ENCODE measurements at regions not wholly inside any gene's neighbourhood (a gene's known extent, or its start where the extent isn't known, plus 50 kb on each side); places are given as distances from the start of the nearest gene placed in this dataset.

DNA sequence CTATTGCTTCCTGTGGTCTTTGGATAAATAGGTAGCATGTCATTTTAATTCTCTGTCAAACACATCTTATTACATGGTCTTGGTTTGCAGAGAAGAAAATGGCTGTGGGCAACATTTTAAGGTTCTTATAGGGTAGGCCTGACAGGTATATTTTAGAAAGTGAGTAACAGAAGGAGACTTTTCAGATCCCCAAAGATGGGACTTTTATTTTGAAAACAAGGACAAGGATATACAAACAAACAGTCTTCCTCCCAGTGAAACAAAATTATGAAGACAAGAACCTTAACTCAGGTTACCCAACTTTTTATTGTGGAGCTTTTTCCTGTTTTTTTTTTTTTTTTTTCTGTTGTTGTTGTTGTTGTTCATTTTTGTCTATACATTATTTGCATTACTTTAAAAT lies 916.2 kb downstream of the NTRK3 start:
- DNase-seq (ENCODE audit: extremely low read depth, low read depth), result no peak
- H3K4me3 ChIP-seq (replicated peaks; ENCODE audit: low read depth, low read length), result no peak overlapping the region
- TF ChIP-seq, protein P1, sequence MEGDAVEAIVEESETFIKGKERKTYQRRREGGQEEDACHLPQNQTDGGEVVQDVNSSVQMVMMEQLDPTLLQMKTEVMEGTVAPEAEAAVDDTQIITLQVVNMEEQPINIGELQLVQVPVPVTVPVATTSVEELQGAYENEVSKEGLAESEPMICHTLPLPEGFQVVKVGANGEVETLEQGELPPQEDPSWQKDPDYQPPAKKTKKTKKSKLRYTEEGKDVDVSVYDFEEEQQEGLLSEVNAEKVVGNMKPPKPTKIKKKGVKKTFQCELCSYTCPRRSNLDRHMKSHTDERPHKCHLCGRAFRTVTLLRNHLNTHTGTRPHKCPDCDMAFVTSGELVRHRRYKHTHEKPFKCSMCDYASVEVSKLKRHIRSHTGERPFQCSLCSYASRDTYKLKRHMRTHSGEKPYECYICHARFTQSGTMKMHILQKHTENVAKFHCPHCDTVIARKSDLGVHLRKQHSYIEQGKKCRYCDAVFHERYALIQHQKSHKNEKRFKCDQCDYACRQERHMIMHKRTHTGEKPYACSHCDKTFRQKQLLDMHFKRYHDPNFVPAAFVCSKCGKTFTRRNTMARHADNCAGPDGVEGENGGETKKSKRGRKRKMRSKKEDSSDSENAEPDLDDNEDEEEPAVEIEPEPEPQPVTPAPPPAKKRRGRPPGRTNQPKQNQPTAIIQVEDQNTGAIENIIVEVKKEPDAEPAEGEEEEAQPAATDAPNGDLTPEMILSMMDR (IDR thresholded peaks at IDR 0.05; ENCODE audit: low read depth, low read length, missing control alignments), result no peak

DNA sequence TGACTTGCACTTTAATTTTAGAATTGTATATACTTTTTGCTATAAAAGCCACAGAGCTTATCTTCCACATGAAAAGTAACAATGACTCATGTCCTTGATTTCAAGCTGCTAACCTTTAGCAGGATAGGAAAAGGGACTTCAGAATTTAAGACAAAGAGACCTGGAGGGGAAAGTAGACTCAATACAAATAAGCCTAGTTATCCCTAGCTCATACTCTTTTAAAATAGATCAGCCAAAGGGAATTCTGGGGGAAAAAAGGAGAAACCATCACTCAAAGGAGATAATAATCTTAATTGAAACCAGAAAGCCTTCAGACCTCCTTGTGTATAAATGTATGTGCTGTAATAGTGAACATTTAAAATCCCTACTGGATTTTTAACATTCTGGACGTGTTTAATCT lies 930.3 kb downstream of the NTRK3 start:
- TF ChIP-seq, protein P1 (IDR thresholded peaks at IDR 0.05; ENCODE audit: low read depth, low read length, missing control alignments), result no peak
- DNase-seq (ENCODE audit: extremely low read depth, low read depth), result no peak
- H3K4me3 ChIP-seq (replicated peaks; ENCODE audit: low read depth, low read length), result no peak overlapping the region

DNA sequence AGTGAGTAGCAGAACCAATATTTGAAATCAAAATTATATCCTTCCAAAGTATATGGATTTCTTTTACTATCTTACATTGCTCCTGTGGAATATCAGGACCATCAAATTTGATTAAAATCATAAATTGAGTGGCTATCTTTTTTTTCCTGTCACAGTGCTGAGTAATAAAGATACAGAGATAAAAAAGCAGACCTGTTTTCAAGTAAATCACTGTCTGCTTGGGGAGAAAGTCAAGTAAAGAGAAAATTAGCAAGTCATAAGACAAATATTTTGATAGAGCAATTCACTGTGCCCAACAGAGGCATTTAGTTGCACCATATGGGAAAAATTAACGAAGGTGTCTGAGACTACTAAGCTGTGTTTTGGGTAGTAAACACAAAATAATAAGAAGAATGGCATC lies 933.7 kb downstream of the NTRK3 start:
- no peak overlapping the region for H3K4me3 ChIP-seq (replicated peaks; ENCODE audit: low read depth, low read length)
- TF ChIP-seq, protein P1 (IDR thresholded peaks at IDR 0.05; ENCODE audit: low read depth, low read length, missing control alignments), result no peak
- DNase-seq (ENCODE audit: extremely low read depth, low read depth), result no peak

DNA sequence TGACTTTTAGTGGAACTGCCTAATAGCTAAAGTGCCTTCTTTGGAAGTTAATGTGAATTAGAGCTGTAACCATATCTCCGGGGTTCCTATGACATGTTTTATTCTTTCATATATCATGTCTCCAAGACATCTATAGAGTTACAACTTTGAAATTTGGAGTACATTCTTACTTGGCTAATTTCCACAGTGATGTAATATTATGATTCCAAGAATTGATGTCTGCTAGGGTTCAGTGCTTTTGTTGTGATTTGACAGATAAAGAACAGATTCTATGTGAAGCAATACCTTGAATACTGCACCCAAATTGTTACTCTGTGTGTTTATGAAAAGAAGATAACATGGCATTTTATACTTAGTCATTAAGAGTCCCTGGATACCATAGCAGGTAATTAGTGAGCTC lies 934.3 kb downstream of the NTRK3 start:
- no peak overlapping the region for H3K4me3 ChIP-seq (replicated peaks; ENCODE audit: low read depth, low read length)
- no peak for DNase-seq (ENCODE audit: extremely low read depth, low read depth)
- TF ChIP-seq, protein P1 (IDR thresholded peaks at IDR 0.05; ENCODE audit: low read depth, low read length, missing control alignments), result no peak

DNA sequence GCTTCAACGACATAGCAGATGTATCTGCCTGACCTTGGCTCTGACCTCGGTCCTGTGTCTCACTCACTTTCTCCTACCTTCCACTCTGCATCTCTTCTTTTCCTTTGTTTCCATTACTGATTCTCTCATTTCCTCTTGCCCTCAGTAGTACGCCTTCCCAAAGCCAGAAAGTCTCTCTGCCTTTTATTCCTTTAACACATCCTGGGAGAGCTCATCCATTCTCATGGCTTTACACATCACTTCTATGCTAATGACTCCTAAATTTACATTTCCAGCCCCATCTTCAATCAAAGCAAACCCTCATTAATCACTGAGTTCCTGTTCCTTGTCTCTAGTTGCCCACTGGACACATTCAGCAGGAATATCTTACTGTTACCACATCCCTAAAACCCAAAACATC lies 938.6 kb downstream of the NTRK3 start:
- TF ChIP-seq, protein P1 (IDR thresholded peaks at IDR 0.05; ENCODE audit: low read depth, low read length, missing control alignments), result no peak
- DNase-seq (ENCODE audit: extremely low read depth, low read depth), result no peak
- H3K4me3 ChIP-seq (replicated peaks; ENCODE audit: low read depth, low read length), result no peak overlapping the region

DNA sequence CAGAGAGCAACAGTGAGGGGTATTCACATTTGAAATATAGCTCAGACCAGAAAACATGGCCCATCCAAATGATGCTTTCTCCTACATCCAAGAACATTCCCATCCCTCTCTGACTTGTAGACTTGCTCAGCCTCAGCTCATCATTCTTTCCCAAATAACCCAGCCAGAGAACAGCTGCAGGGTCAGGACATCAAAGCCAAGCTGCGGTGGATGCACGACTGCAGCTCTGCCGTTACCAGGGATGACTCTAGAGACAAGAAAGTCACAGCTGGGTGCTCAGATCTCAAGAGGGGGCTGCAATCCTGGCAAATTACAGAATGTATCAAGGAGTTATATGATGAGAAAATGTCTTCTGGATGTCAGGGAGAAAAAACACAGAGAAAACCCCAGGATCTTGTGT lies 944.3 kb downstream of the NTRK3 start:
- H3K4me3 ChIP-seq (replicated peaks; ENCODE audit: low read depth, low read length), result no peak overlapping the region
- no peak for DNase-seq (ENCODE audit: extremely low read depth, low read depth)
- TF ChIP-seq, protein P1 (IDR thresholded peaks at IDR 0.05; ENCODE audit: low read depth, low read length, missing control alignments), result no peak

DNA sequence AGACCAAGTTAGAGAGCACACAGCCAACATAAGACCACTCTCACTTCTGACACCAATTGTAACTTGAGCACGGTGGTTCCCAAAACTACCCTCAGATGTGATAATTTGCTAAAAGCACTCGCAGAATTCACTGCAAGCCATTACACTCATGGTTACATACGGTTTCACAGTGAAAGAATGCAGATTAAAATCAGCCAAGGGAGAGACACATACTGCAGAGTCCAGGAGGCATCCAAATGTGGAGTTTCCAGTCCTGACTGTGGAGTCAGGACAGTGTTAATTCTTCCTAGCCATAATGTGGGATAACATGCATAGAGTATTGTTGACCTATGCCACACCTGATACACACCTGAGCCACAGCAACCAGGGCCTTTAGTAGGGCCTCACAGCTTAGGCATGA lies 956.4 kb downstream of the NTRK3 start:
- no peak for DNase-seq (ENCODE audit: extremely low read depth, low read depth)
- no peak overlapping the region for H3K4me3 ChIP-seq (replicated peaks; ENCODE audit: low read depth, low read length)
- TF ChIP-seq, protein P1 (IDR thresholded peaks at IDR 0.05; ENCODE audit: low read depth, low read length, missing control alignments), result no peak
